ENCODE measurements at regions not wholly inside any gene's neighbourhood (a gene's known extent, or its start where the extent isn't known, plus 50 kb on each side); places are given as distances from the start of the nearest gene placed in this dataset.

- TF ChIP-seq RAD21 (IDR thresholded peaks at IDR 0.05; ENCODE audit: low read depth) (no peak), CEBPB (IDR thresholded peaks at IDR 0.05) (no peak), MAX (IDR thresholded peaks at IDR 0.05) (no peak), FOXM1 (IDR thresholded peaks at IDR 0.05; ENCODE audit: borderline replicate concordance, low read depth) (no peak)
Measured at GRCh38 chr6:81875782-81876293, 123.4 kb upstream of the TENT5A start.

- TF ChIP-seq CEBPB (IDR thresholded peaks at IDR 0.05) (no peak), NFIC (IDR thresholded peaks at IDR 0.05) (no peak), ZBTB7A (IDR thresholded peaks at IDR 0.05; ENCODE audit: low read depth) (no peak), TCF12 (IDR thresholded peaks at IDR 0.05; ENCODE audit: low read depth) (no peak), TAF1 (IDR thresholded peaks at IDR 0.05; ENCODE audit: low read depth) (no peak), REST (IDR thresholded peaks at IDR 0.05; ENCODE audit: low read depth) (no peak), FOXM1 (IDR thresholded peaks at IDR 0.05; ENCODE audit: borderline replicate concordance, low read depth) (no peak), CREB1 (IDR thresholded peaks at IDR 0.05; ENCODE audit: low read depth) (no peak), TEAD4 (IDR thresholded peaks at IDR 0.05) (no peak), MAX (IDR thresholded peaks at IDR 0.05) (no peak), EGR1 (IDR thresholded peaks at IDR 0.05) (no peak), YY1 (IDR thresholded peaks at IDR 0.05; ENCODE audit: low read depth) (no peak), EP300 (IDR thresholded peaks at IDR 0.05; ENCODE audit: borderline replicate concordance) (no peak), RAD21 (IDR thresholded peaks at IDR 0.05; ENCODE audit: low read depth) (no peak), USF1 (IDR thresholded peaks at IDR 0.05) (no peak)
Measured at GRCh38 chr6:81865712-81866111, 113.2 kb upstream of the TENT5A start.

- TF ChIP-seq NFIC (IDR thresholded peaks at IDR 0.05) (no peak), EP300 (IDR thresholded peaks at IDR 0.05; ENCODE audit: borderline replicate concordance) (no peak), TEAD4 (IDR thresholded peaks at IDR 0.05) (no peak), RAD21 (IDR thresholded peaks at IDR 0.05; ENCODE audit: low read depth) (no peak), ZBTB7A (IDR thresholded peaks at IDR 0.05; ENCODE audit: low read depth) (no peak), USF1 (IDR thresholded peaks at IDR 0.05) (no peak), FOXM1 (IDR thresholded peaks at IDR 0.05; ENCODE audit: borderline replicate concordance, low read depth) (no peak), CEBPB (IDR thresholded peaks at IDR 0.05) (no peak), TCF12 (IDR thresholded peaks at IDR 0.05; ENCODE audit: low read depth) (no peak), YY1 (IDR thresholded peaks at IDR 0.05; ENCODE audit: low read depth) (no peak), MAX (IDR thresholded peaks at IDR 0.05) (no peak), TAF1 (IDR thresholded peaks at IDR 0.05; ENCODE audit: low read depth) (no peak), REST (IDR thresholded peaks at IDR 0.05; ENCODE audit: low read depth) (no peak), EGR1 (IDR thresholded peaks at IDR 0.05) (no peak), CREB1 (IDR thresholded peaks at IDR 0.05; ENCODE audit: low read depth) (no peak)
Measured at GRCh38 chr6:81864124-81864523, 111.6 kb upstream of the TENT5A start.

GRCh38 chr6:81863123-81863522 is 110.6 kb upstream of the TENT5A start:
- TF ChIP-seq REST (IDR thresholded peaks at IDR 0.05; ENCODE audit: low read depth) (no peak), CEBPB (IDR thresholded peaks at IDR 0.05) (no peak), TEAD4 (IDR thresholded peaks at IDR 0.05) (no peak), YY1 (IDR thresholded peaks at IDR 0.05; ENCODE audit: low read depth) (no peak), RAD21 (IDR thresholded peaks at IDR 0.05; ENCODE audit: low read depth) (no peak), TCF12 (IDR thresholded peaks at IDR 0.05; ENCODE audit: low read depth) (no peak), FOXM1 (IDR thresholded peaks at IDR 0.05; ENCODE audit: borderline replicate concordance, low read depth) (no peak), EP300 (IDR thresholded peaks at IDR 0.05; ENCODE audit: borderline replicate concordance) (no peak), MAX (IDR thresholded peaks at IDR 0.05) (no peak), TAF1 (IDR thresholded peaks at IDR 0.05; ENCODE audit: low read depth) (no peak), USF1 (IDR thresholded peaks at IDR 0.05) (no peak), CREB1 (IDR thresholded peaks at IDR 0.05; ENCODE audit: low read depth) (no peak), NFIC (IDR thresholded peaks at IDR 0.05) (no peak), EGR1 (IDR thresholded peaks at IDR 0.05) (no peak), ZBTB7A (IDR thresholded peaks at IDR 0.05; ENCODE audit: low read depth) (no peak)
